ENCODE measurements at regions not wholly inside any gene's neighbourhood (a gene's known extent, or its start where the extent isn't known, plus 50 kb on each side); places are given as distances from the start of the nearest gene placed in this dataset.

- Histone ChIP-seq H3K36me3 (ENCODE audit: insufficient read depth, low read length) (no peaks in the 10 kb centered on the region), H3K79me2 (ENCODE audit: insufficient read depth, low read length) (peaks cover 8% of the 10 kb centered on the region), H3K4me2 (ENCODE audit: insufficient read depth, low read length) (no peak overlapping the region), H3K9ac (ENCODE audit: low read depth, low read length) (no peak overlapping the region), H3K27me3 (ENCODE audit: insufficient read depth, low read length, poor library complexity) (no peaks in the 10 kb centered on the region), H3K27ac (ENCODE audit: low read length) (no peak overlapping the region; the same call in 1 of the 2 replicates), H4K20me1 (ENCODE audit: insufficient read depth, low read length) (no peaks in the 10 kb centered on the region), H2AFZ (ENCODE audit: low read depth, low read length) (no peak overlapping the region), H3K4me3 (ENCODE audit: low read depth in 1 of 2, low read length in 2 of 2) (no peak overlapping the region), H3K4me1 (ENCODE audit: insufficient read depth, low read length) (peaks cover 43% of the 10 kb centered on the region), H3K9me3 (ENCODE audit: insufficient read depth, low read length, severe bottlenecking) (no peaks in the 10 kb centered on the region)
- TF ChIP-seq CTCF (IDR thresholded peaks at IDR 0.05; ENCODE audit: borderline replicate concordance, extremely low read depth, low read length, poor library complexity, severe bottlenecking) (no peak), EZH2 (IDR thresholded peaks at IDR 0.05; ENCODE audit: borderline replicate concordance, low read depth, low read length, severe bottlenecking) (no peak)
- DNase-seq, result no peak
- ATAC-seq (ENCODE audit: insufficient read depth, low read depth), result no peak
Measured at GRCh38 chr2:60092781-60093180, 460.7 kb downstream of the BCL11A start.

- DNase-seq (no peak), ATAC-seq (ENCODE audit: insufficient read depth, low read depth) (no peak)
- H2AFZ ChIP-seq (ENCODE audit: low read depth, low read length), result no peak overlapping the region
- no peak for TF ChIP-seq CTCF (IDR thresholded peaks at IDR 0.05; ENCODE audit: borderline replicate concordance, extremely low read depth, low read length, poor library complexity, severe bottlenecking)
- TF ChIP-seq EZH2 (IDR thresholded peaks at IDR 0.05; ENCODE audit: borderline replicate concordance, low read depth, low read length, severe bottlenecking), result no peak
- H3K9ac ChIP-seq (ENCODE audit: low read depth, low read length), result no peak overlapping the region
- H3K36me3 ChIP-seq (ENCODE audit: insufficient read depth, low read length), result no peaks in the 10 kb centered on the region
- H3K4me2 ChIP-seq (ENCODE audit: insufficient read depth, low read length), result no peak overlapping the region
- H4K20me1 ChIP-seq (ENCODE audit: insufficient read depth, low read length), result no peaks in the 10 kb centered on the region
- peaks cover 34% of the 10 kb centered on the region for H3K4me1 ChIP-seq (ENCODE audit: insufficient read depth, low read length)
- H3K4me3 ChIP-seq (ENCODE audit: low read depth in 1 of 2, low read length in 2 of 2), result no peak overlapping the region
- H3K27me3 ChIP-seq (ENCODE audit: insufficient read depth, low read length, poor library complexity), result no peaks in the 10 kb centered on the region
- H3K79me2 ChIP-seq (ENCODE audit: insufficient read depth, low read length), result no peaks in the 10 kb centered on the region
- 0 out of 2 replicates have a peak overlapping the region, but pooled peaks have one; percentile 22 for H3K27ac ChIP-seq (ENCODE audit: low read length)
- no peaks in the 10 kb centered on the region for H3K9me3 ChIP-seq (ENCODE audit: insufficient read depth, low read length, severe bottlenecking)
Measured at GRCh38 chr2:60091894-60092293, 461.6 kb downstream of the BCL11A start.

GRCh38 chr2:60091266-60091665 is 462.2 kb downstream of the BCL11A start:
- Histone ChIP-seq H3K9ac (ENCODE audit: low read depth, low read length) (no peak overlapping the region), H4K20me1 (ENCODE audit: insufficient read depth, low read length) (no peaks in the 10 kb centered on the region), H3K27me3 (ENCODE audit: insufficient read depth, low read length, poor library complexity) (no peaks in the 10 kb centered on the region), H3K79me2 (ENCODE audit: insufficient read depth, low read length) (no peaks in the 10 kb centered on the region), H2AFZ (ENCODE audit: low read depth, low read length) (no peak overlapping the region), H3K4me1 (ENCODE audit: insufficient read depth, low read length) (peaks cover 28% of the 10 kb centered on the region), H3K36me3 (ENCODE audit: insufficient read depth, low read length) (no peaks in the 10 kb centered on the region), H3K4me3 (ENCODE audit: low read depth in 1 of 2, low read length in 2 of 2) (no peak overlapping the region), H3K9me3 (ENCODE audit: insufficient read depth, low read length, severe bottlenecking) (no peaks in the 10 kb centered on the region), H3K4me2 (ENCODE audit: insufficient read depth, low read length) (no peak overlapping the region), H3K27ac (ENCODE audit: low read length) (peak overlapping the region; percentile 22; the same call in 1 of the 2 replicates)
- no peak for DNase-seq
- TF ChIP-seq EZH2 (IDR thresholded peaks at IDR 0.05; ENCODE audit: borderline replicate concordance, low read depth, low read length, severe bottlenecking), result no peak
- TF ChIP-seq CTCF (IDR thresholded peaks at IDR 0.05; ENCODE audit: borderline replicate concordance, extremely low read depth, low read length, poor library complexity, severe bottlenecking), result no peak
- ATAC-seq (ENCODE audit: insufficient read depth, low read depth), result no peak

GRCh38 chr2:60079562-60079961 is 473.9 kb downstream of the BCL11A start:
- Histone ChIP-seq H3K9me3 (ENCODE audit: insufficient read depth, low read length, severe bottlenecking) (no peaks in the 10 kb centered on the region), H4K20me1 (ENCODE audit: insufficient read depth, low read length) (no peaks in the 10 kb centered on the region), H3K4me3 (ENCODE audit: low read depth in 1 of 2, low read length in 2 of 2) (no peak overlapping the region), H3K4me1 (ENCODE audit: insufficient read depth, low read length) (peaks cover 7% of the 10 kb centered on the region), H3K4me2 (ENCODE audit: insufficient read depth, low read length) (no peak overlapping the region), H3K79me2 (ENCODE audit: insufficient read depth, low read length) (no peaks in the 10 kb centered on the region), H2AFZ (ENCODE audit: low read depth, low read length) (no peak overlapping the region), H3K36me3 (ENCODE audit: insufficient read depth, low read length) (no peaks in the 10 kb centered on the region), H3K27me3 (ENCODE audit: insufficient read depth, low read length, poor library complexity) (no peaks in the 10 kb centered on the region), H3K9ac (ENCODE audit: low read depth, low read length) (no peak overlapping the region), H3K27ac (ENCODE audit: low read length) (no peak overlapping the region; the same call in 1 of the 2 replicates)
- TF ChIP-seq EZH2 (IDR thresholded peaks at IDR 0.05; ENCODE audit: borderline replicate concordance, low read depth, low read length, severe bottlenecking), result no peak
- no peak for TF ChIP-seq CTCF (IDR thresholded peaks at IDR 0.05; ENCODE audit: borderline replicate concordance, extremely low read depth, low read length, poor library complexity, severe bottlenecking)
- ATAC-seq (ENCODE audit: insufficient read depth, low read depth) (no peak), DNase-seq (no peak)
